ENCODE measurements at regions not wholly inside any gene's neighbourhood (a gene's known extent, or its start where the extent isn't known, plus 50 kb on each side); places are given as distances from the start of the nearest gene placed in this dataset.

DNA sequence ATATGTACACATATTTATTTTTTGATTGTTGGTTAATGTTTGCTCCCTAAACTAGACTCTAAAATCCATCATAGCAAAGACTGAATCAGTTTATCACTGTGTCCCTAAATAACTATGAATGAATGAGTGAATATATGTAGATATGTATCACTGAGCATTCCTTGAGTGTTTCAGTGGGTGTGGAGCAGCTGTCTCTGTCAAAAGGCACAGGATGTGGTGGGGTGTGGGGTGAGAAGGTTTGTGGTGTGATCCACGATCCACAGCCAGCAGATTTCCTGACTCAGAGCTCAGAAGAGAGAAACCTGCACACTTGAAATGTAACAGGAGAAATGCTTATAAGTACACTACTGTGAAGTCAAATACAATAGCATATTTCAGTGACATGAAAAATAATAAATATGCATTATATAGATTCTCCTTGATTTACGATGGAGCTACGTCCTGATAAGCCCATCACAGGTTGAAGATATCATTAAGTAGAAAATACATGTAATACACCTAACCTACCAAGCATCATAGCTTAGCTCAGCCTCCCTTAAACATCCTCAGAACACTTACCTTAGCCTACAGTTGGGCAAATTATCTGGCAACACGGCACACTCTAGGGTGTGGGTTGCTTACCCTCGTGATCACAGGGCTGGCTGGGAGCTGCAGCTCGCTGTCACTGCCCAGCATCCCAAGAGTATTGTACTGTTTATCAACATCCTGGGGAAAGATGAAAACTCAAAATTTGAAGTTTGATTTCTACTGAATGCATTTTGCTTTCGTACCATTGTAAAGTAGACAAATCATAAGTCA, 287.0 kb downstream of the GAS1 start:
- ChIA-PET POLR2A (no interaction called here), CTCF (ENCODE audit: low intra/inter-chr PET ratio, low total read pairs) (no interaction called here)
- in situ Hi-C loops (cut with HindIII; ENCODE audit: extremely low pct_ligation_motif_present, low pct_unique_long_range_greater_than_20kb) (no loop called here), intact Hi-C loops (cut with micrococcal nuclease; ENCODE audit: unreplicated experiment) (no loop called here)
- Histone ChIP-seq H3K27ac (ENCODE audit: extremely low read length, insufficient read depth, low read length) (no peak overlapping the region), H3K4me3 (replicated peaks in 1 of 3; ENCODE audit: insufficient read depth in 1 of 3, low read depth in 2 of 3, low read length in 3 of 3) (no peak overlapping the region), H3K27me3 (ENCODE audit: control insufficient read depth in 1 of 2, insufficient read depth in 2 of 2, low read length in 2 of 2) (peaks cover 0 to 6% of the 10 kb centered on the region in 2 experiments; a peak in 1 of 5 replicates), H4K20me1 (ENCODE audit: insufficient read depth, low read length) (0 out of 2 replicates have a peak, but pooled peaks cover 3% of the 10 kb centered on the region), H3K4me2 (ENCODE audit: low read depth, low read length) (no peak overlapping the region), H3K36me3 (replicated peaks in 1 of 2; ENCODE audit: control insufficient read depth in 1 of 2, insufficient read depth in 2 of 2, low read length in 2 of 2) (no peaks in the 10 kb centered on the region), H3K79me2 (ENCODE audit: insufficient read depth, low read length) (no peaks in the 10 kb centered on the region), H3K9me3 (ENCODE audit: low read length) (no peaks in the 10 kb centered on the region), H2AFZ (ENCODE audit: low read length) (no peak overlapping the region), H3K9ac (ENCODE audit: insufficient read depth, low read depth, low read length) (no peak overlapping the region), H3K4me1 (ENCODE audit: insufficient read depth, low read length) (no peaks in the 10 kb centered on the region)
- no TSS peak for BruUV-seq (replicated peaks)
- WGBS (ENCODE audit: low lambda C conversion rate): under 1% methylated on average over 7 of the region's 7 CpGs
- FAIRE-seq (no peak), DNase-seq (ENCODE audit: low spot score) (no peak), ATAC-seq (no peak)
- TF ChIP-seq LCORL (IDR thresholded peaks at IDR 0.05) (no peak), LCORL (CRISPR knock-in tag; IDR thresholded peaks at IDR 0.05) (no peak), KLF6 (CRISPR knock-in tag; IDR thresholded peaks at IDR 0.05) (no peak), ZNF619 (CRISPR knock-in tag; IDR thresholded peaks at IDR 0.05) (no peak), STAT5B (CRISPR knock-in tag; IDR thresholded peaks at IDR 0.05) (no peak), ZMYM3 (CRISPR knock-in tag; IDR thresholded peaks at IDR 0.05) (no peak), ZNF367 (CRISPR knock-in tag; IDR thresholded peaks at IDR 0.05; ENCODE audit: borderline replicate concordance) (no peak), ESRRA (CRISPR knock-in tag; IDR thresholded peaks at IDR 0.05; ENCODE audit: low read depth) (no peak), KLF11 (CRISPR knock-in tag; IDR thresholded peaks at IDR 0.05) (no peak), ERF (CRISPR knock-in tag; IDR thresholded peaks at IDR 0.05) (no peak), ZNF496 (CRISPR knock-in tag; IDR thresholded peaks at IDR 0.05; ENCODE audit: insufficient replicate concordance) (no peak)
- TF ChIP-seq, protein P1, sequence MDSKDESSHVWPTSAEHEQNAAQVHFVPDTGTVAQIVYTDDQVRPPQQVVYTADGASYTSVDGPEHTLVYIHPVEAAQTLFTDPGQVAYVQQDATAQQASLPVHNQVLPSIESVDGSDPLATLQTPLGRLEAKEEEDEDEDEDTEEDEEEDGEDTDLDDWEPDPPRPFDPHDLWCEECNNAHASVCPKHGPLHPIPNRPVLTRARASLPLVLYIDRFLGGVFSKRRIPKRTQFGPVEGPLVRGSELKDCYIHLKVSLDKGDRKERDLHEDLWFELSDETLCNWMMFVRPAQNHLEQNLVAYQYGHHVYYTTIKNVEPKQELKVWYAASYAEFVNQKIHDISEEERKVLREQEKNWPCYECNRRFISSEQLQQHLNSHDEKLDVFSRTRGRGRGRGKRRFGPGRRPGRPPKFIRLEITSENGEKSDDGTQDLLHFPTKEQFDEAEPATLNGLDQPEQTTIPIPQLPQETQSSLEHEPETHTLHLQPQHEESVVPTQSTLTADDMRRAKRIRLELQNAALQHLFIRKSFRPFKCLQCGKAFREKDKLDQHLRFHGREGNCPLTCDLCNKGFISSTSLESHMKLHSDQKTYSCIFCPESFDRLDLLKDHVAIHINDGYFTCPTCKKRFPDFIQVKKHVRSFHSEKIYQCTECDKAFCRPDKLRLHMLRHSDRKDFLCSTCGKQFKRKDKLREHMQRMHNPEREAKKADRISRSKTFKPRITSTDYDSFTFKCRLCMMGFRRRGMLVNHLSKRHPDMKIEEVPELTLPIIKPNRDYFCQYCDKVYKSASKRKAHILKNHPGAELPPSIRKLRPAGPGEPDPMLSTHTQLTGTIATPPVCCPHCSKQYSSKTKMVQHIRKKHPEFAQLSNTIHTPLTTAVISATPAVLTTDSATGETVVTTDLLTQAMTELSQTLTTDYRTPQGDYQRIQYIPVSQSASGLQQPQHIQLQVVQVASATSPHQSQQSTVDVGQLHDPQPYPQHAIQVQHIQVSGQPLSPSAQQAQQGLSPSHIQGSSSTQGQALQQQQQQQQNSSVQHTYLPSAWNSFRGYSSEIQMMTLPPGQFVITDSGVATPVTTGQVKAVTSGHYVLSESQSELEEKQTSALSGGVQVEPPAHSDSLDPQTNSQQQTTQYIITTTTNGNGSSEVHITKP (CRISPR knock-in tag; IDR thresholded peaks at IDR 0.05; ENCODE audit: low read depth): no peak
- TF ChIP-seq, protein P2, sequence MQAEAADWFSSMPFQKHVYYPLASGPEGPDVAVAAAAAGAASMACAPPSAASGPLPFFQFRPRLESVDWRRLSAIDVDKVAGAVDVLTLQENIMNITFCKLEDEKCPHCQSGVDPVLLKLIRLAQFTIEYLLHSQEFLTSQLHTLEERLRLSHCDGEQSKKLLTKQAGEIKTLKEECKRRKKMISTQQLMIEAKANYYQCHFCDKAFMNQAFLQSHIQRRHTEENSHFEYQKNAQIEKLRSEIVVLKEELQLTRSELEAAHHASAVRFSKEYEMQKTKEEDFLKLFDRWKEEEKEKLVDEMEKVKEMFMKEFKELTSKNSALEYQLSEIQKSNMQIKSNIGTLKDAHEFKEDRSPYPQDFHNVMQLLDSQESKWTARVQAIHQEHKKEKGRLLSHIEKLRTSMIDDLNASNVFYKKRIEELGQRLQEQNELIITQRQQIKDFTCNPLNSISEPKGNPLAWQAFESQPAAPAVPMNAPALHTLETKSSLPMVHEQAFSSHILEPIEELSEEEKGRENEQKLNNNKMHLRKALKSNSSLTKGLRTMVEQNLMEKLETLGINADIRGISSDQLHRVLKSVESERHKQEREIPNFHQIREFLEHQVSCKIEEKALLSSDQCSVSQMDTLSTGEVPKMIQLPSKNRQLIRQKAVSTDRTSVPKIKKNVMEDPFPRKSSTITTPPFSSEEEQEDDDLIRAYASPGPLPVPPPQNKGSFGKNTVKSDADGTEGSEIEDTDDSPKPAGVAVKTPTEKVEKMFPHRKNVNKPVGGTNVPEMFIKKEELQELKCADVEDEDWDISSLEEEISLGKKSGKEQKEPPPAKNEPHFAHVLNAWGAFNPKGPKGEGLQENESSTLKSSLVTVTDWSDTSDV (CRISPR knock-in tag; IDR thresholded peaks at IDR 0.05): no peak
- TF ChIP-seq, protein P3, sequence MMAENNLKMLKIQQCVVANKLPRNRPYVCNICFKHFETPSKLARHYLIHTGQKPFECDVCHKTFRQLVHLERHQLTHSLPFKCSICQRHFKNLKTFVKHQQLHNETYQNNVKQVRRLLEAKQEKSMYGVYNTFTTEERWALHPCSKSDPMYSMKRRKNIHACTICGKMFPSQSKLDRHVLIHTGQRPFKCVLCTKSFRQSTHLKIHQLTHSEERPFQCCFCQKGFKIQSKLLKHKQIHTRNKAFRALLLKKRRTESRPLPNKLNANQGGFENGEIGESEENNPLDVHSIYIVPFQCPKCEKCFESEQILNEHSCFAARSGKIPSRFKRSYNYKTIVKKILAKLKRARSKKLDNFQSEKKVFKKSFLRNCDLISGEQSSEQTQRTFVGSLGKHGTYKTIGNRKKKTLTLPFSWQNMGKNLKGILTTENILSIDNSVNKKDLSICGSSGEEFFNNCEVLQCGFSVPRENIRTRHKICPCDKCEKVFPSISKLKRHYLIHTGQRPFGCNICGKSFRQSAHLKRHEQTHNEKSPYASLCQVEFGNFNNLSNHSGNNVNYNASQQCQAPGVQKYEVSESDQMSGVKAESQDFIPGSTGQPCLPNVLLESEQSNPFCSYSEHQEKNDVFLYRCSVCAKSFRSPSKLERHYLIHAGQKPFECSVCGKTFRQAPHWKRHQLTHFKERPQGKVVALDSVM (CRISPR knock-in tag; IDR thresholded peaks at IDR 0.05): no peak
- TF ChIP-seq, protein P4, sequence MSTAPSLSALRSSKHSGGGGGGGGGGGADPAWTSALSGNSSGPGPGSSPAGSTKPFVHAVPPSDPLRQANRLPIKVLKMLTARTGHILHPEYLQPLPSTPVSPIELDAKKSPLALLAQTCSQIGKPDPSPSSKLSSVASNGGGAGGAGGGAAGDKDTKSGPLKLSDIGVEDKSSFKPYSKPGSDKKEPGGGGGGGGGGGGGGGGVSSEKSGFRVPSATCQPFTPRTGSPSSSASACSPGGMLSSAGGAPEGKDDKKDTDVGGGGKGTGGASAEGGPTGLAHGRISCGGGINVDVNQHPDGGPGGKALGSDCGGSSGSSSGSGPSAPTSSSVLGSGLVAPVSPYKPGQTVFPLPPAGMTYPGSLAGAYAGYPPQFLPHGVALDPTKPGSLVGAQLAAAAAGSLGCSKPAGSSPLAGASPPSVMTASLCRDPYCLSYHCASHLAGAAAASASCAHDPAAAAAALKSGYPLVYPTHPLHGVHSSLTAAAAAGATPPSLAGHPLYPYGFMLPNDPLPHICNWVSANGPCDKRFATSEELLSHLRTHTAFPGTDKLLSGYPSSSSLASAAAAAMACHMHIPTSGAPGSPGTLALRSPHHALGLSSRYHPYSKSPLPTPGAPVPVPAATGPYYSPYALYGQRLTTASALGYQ (CRISPR knock-in tag; IDR thresholded peaks at IDR 0.05): no peak

Data from HepG2 (cell line).